GM12872 (cell line): ENCODE measurements at regions not wholly inside any gene's neighbourhood (a gene's known extent, or its start where the extent isn't known, plus 50 kb on each side); places are given as distances from the start of the nearest gene placed in this dataset.

ENCODE experiments used
- TF ChIP-seq, protein P1 (sequence below): IDR thresholded peaks from 3 replicates; pipeline ENCODE4 v1.5.1; 2011; ENCODE audit warnings: low read depth, mild to moderate bottlenecking, low read length, moderate library complexity; ENCODE audit not compliant: insufficient read depth

- TF ChIP-seq, protein P1, sequence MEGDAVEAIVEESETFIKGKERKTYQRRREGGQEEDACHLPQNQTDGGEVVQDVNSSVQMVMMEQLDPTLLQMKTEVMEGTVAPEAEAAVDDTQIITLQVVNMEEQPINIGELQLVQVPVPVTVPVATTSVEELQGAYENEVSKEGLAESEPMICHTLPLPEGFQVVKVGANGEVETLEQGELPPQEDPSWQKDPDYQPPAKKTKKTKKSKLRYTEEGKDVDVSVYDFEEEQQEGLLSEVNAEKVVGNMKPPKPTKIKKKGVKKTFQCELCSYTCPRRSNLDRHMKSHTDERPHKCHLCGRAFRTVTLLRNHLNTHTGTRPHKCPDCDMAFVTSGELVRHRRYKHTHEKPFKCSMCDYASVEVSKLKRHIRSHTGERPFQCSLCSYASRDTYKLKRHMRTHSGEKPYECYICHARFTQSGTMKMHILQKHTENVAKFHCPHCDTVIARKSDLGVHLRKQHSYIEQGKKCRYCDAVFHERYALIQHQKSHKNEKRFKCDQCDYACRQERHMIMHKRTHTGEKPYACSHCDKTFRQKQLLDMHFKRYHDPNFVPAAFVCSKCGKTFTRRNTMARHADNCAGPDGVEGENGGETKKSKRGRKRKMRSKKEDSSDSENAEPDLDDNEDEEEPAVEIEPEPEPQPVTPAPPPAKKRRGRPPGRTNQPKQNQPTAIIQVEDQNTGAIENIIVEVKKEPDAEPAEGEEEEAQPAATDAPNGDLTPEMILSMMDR: no peak
Measured at GRCh38 chr17:77365584-77366186, 224.9 kb downstream of the SEC14L1 start.

DNA sequence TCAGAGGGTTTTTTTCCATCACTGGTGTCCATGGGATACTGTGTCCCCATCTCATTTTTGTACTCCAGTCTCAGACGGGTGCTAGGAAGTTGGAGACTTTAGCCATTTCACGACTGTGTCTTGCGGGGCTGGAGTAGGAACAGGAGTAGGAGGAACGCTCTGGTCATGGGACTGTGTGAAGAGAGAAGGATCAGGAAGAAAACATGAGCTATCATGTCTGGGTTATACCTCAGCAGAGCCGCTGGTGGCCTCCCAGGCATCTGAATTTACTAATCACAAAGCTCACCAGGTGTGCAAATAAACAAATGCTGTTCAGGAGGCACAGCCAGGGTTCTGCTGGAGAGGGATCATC lies 225.4 kb downstream of the SEC14L1 start:
- TF ChIP-seq, protein P1: no peak

DNA sequence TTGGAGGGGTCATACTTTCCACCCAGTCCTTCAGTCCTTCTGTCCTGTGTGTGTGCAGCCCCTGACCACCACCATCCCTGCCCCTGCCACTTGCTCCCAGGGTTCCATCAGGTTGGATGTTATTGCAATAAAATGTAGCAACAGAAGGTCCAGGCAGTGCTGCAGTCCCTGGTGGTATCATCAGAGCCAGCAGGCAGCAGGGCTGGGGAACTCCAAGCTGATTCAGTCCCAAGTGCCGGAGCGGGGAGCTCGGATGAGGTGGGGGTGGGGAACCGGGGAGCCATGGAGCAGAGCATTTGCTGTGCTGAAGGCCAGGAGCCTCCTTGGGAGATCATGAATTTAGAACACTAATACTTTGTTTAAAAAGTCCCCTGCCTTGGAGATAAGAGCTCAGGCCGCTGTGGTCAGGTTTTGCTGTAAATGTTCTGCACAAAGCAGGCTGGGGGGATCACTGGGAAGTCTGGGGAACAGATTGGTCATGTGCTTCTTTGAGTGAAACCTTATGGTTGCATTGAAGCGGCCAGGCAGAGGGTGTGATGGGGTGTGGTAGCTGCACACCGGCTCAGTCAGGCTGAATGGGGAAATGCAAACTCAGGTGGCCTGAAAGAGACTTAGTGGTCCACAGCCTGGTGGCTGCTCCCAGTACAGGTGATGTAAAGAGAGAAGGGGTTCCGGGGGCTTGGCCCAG lies 225.9 kb downstream of the SEC14L1 start:
- TF ChIP-seq, protein P1: no peak

- TF ChIP-seq, protein P1: no peak
Measured at GRCh38 chr17:77369544-77369971, 228.8 kb downstream of the SEC14L1 start.

DNA sequence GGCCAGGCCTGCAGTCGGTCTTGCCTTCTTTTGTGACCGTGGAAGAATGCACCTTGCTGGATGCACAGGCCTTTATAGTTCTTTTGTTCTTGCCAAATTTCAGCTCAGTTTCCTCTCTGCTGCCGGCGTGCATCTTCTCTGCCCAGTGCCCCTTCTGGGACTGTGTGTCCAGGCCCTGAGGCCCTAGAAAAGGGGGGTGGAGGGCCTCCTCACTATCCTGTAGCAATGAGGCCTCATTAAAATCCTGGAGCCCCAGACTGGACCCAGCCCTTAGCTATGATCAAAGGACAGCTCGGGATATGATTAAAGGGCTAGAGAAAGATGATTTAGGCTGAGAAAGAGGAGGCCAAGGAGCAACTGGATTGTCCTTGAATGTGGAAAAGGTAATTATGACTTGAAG lies 229.8 kb downstream of the SEC14L1 start:
- TF ChIP-seq, protein P1: no peak

DNA sequence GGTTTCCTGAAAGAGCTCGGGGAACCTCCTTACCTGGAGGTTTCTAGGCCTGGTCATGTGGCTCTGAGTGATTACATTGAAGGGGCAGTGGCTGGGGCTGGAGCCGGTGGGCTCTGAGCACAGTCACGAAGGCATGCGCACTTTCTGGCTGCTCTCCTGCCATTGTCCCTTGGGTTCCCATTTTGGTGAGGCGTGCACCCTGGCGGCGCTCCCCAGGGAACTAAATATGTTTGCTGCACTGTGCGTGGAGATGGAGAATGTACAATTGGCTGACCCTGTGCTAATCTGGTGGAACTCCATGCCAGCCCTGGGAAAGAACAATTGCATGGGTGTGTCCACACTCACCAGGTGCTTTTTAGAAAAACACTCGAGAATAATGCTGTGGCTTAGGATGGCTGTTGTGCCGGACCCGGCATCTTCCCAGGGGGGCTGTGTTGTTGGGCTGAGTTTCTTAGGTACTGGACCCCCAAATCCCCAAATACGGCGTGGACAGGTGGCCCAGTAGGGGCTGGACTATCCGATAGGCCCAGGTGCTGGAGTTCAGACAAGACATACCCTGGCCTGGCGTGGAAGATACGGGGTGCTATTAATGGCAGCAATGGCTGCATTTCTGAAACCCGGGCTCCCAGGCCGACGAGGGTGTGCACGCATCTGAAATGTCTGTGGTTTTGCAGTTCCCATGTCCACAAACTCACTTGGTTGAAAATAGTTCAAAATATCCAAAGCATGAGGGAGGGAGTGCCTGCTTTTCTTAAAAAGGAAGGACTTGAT lies 230.5 kb downstream of the SEC14L1 start:
- TF ChIP-seq, protein P1: no peak

- TF ChIP-seq, protein P1: no peak
Measured at GRCh38 chr17:77371888-77372443, 231.2 kb downstream of the SEC14L1 start.
